ENCODE measurements at regions not wholly inside any gene's neighbourhood (a gene's known extent, or its start where the extent isn't known, plus 50 kb on each side); places are given as distances from the start of the nearest gene placed in this dataset.

GRCh38 chr10:10804998-10805740 is 212.5 kb upstream of the CELF2 start:
- Histone ChIP-seq H3K4me2 (ENCODE audit: low read depth, low read length, poor library complexity, severe bottlenecking) (no peak overlapping the region), H2AFZ (ENCODE audit: low read depth, low read length, severe bottlenecking) (no peak overlapping the region)
- TF ChIP-seq EZH2phosphoT487 (conservative IDR thresholded peaks at IDR 0.05; ENCODE audit: low read length), result no peak
- no peak for TF ChIP-seq CTCF (IDR thresholded peaks at IDR 0.05; ENCODE audit: insufficient read depth, low read length, poor library complexity, severe bottlenecking)

GRCh38 chr10:10807106-10807505 is 210.6 kb upstream of the CELF2 start:
- Histone ChIP-seq H3K4me2 (ENCODE audit: low read depth, low read length, poor library complexity, severe bottlenecking) (no peak overlapping the region), H3K9me2 (replicated peaks; ENCODE audit: insufficient read depth, low read length) (no peaks in the 10 kb centered on the region), H4K20me1 (ENCODE audit: low read depth, low read length) (no peaks in the 10 kb centered on the region), H3K27me3 (ENCODE audit: low read length) (no peaks in the 10 kb centered on the region), H3K79me2 (ENCODE audit: insufficient read depth, low read length) (no peaks in the 10 kb centered on the region), H3K36me3 (ENCODE audit: low read length) (no peaks in the 10 kb centered on the region), H2AFZ (ENCODE audit: low read depth, low read length, severe bottlenecking) (no peak overlapping the region), H3K27ac (ENCODE audit: low read depth, low read length) (no peak overlapping the region), H3K9me3 (ENCODE audit: insufficient read depth, low read length) (no peaks in the 10 kb centered on the region), H3K9ac (ENCODE audit: low read length) (no peak overlapping the region), H3F3A (ENCODE audit: insufficient read depth) (no peaks in the 10 kb centered on the region), H3K4me3 (ENCODE audit: insufficient read depth, low read length, poor library complexity, severe bottlenecking) (no peak overlapping the region)
- TF ChIP-seq EZH2phosphoT487 (conservative IDR thresholded peaks at IDR 0.05; ENCODE audit: low read length) (no peak), CTCF (IDR thresholded peaks at IDR 0.05; ENCODE audit: insufficient read depth, low read length, poor library complexity, severe bottlenecking) (no peak)

More at GRCh38 chr10:10804998-10805740, 212.5 kb upstream of the CELF2 start:
- Histone ChIP-seq H3K9ac (ENCODE audit: low read length) (no peak overlapping the region), H3K27ac (ENCODE audit: low read depth, low read length) (no peak overlapping the region), H4K20me1 (ENCODE audit: low read depth, low read length) (no peaks in the 10 kb centered on the region), H3K9me3 (ENCODE audit: insufficient read depth, low read length) (no peaks in the 10 kb centered on the region), H3K79me2 (ENCODE audit: insufficient read depth, low read length) (no peaks in the 10 kb centered on the region), H3K27me3 (ENCODE audit: low read length) (no peaks in the 10 kb centered on the region), H3F3A (ENCODE audit: insufficient read depth) (no peaks in the 10 kb centered on the region), H3K4me3 (ENCODE audit: insufficient read depth, low read length, poor library complexity, severe bottlenecking) (no peak overlapping the region), H3K36me3 (ENCODE audit: low read length) (no peaks in the 10 kb centered on the region), H3K9me2 (replicated peaks; ENCODE audit: insufficient read depth, low read length) (no peaks in the 10 kb centered on the region)

- no peaks in the 10 kb centered on the region for H3K36me3 ChIP-seq (ENCODE audit: low read length)
- H3K4me2 ChIP-seq (ENCODE audit: low read depth, low read length, poor library complexity, severe bottlenecking), result no peak overlapping the region
- H3K9ac ChIP-seq (ENCODE audit: low read length), result no peak overlapping the region
- H3K9me2 ChIP-seq (replicated peaks; ENCODE audit: insufficient read depth, low read length), result no peaks in the 10 kb centered on the region
- H3K9me3 ChIP-seq (ENCODE audit: insufficient read depth, low read length), result no peaks in the 10 kb centered on the region
- H3K27me3 ChIP-seq (ENCODE audit: low read length), result no peaks in the 10 kb centered on the region
- H3K27ac ChIP-seq (ENCODE audit: low read depth, low read length), result no peak overlapping the region
- no peak overlapping the region for H3K4me3 ChIP-seq (ENCODE audit: insufficient read depth, low read length, poor library complexity, severe bottlenecking)
- H2AFZ ChIP-seq (ENCODE audit: low read depth, low read length, severe bottlenecking), result no peak overlapping the region
- H3K79me2 ChIP-seq (ENCODE audit: insufficient read depth, low read length), result no peaks in the 10 kb centered on the region
- no peaks in the 10 kb centered on the region for H3F3A ChIP-seq (ENCODE audit: insufficient read depth)
- H4K20me1 ChIP-seq (ENCODE audit: low read depth, low read length), result no peaks in the 10 kb centered on the region
- TF ChIP-seq EZH2phosphoT487 (conservative IDR thresholded peaks at IDR 0.05; ENCODE audit: low read length) (no peak), CTCF (IDR thresholded peaks at IDR 0.05; ENCODE audit: insufficient read depth, low read length, poor library complexity, severe bottlenecking) (no peak)
Observed at GRCh38 chr10:10811562-10811961, 206.1 kb upstream of the CELF2 start.
